GM23338 (cell line): ENCODE measurements at regions not wholly inside any gene's neighbourhood (a gene's known extent, or its start where the extent isn't known, plus 50 kb on each side); places are given as distances from the start of the nearest gene placed in this dataset.

Source experiments
- JUNB ChIP-seq: IDR thresholded peaks from one replicate; pipeline ENCODE4 v1.6.1; 2016; ENCODE audit warnings: antibody characterized with exemption; ENCODE audit not compliant: unreplicated experiment
- POLR2AphosphoS5 ChIP-seq: IDR thresholded peaks from 2 replicates; pipeline ENCODE4 v1.6.1; 2016; ENCODE audit warnings: antibody characterized with exemption, low read depth
- TF ChIP-seq, protein P1 (sequence below), 2 experiments: fragments of 200-600 bp in 1 of 2; sonication (generic) in 1 of 2; conservative IDR thresholded peaks; 2 replicates each; pipeline versions ENCODE4 v1.5.1 to v1.6.1; 2016 to 2017; ENCODE audit warnings: antibody characterized with exemption in 2 of 2, low read depth in 2 of 2, mild to moderate bottlenecking in 2 of 2, moderate library complexity in 1 of 2
- TF ChIP-seq, protein P2 (sequence below): fragments of 250-450 bp; sonication (Bioruptor Pico); IDR thresholded peaks from 2 replicates; pipeline ENCODE4 v1.5.0; 2020; ENCODE audit warnings: mild to moderate bottlenecking, moderate library complexity

DNA sequence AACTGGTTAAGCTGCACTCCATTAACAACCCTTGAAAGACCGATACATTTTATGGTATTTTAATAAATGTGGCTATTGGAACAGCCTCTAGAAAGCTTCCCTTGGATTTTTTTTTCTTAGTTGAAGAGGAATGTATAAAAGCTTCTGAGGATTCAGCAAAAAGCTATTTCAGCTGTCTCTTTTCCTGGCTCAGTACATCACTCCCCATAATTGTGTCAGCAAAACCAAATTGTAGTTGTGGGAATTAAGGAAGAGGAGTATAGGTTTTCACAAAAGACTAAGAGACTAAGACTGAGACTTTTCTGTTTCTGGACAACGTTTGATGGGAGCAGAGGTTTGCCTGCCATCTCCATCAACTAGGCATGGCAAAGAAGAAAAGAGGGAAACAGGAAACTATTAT is 106.5 kb downstream of the C12orf50 start:
- TF ChIP-seq POLR2AphosphoS5 (no peak), JUNB (no peak)
- TF ChIP-seq, protein P1, sequence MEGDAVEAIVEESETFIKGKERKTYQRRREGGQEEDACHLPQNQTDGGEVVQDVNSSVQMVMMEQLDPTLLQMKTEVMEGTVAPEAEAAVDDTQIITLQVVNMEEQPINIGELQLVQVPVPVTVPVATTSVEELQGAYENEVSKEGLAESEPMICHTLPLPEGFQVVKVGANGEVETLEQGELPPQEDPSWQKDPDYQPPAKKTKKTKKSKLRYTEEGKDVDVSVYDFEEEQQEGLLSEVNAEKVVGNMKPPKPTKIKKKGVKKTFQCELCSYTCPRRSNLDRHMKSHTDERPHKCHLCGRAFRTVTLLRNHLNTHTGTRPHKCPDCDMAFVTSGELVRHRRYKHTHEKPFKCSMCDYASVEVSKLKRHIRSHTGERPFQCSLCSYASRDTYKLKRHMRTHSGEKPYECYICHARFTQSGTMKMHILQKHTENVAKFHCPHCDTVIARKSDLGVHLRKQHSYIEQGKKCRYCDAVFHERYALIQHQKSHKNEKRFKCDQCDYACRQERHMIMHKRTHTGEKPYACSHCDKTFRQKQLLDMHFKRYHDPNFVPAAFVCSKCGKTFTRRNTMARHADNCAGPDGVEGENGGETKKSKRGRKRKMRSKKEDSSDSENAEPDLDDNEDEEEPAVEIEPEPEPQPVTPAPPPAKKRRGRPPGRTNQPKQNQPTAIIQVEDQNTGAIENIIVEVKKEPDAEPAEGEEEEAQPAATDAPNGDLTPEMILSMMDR (conservative IDR thresholded peaks at IDR 0.05; ENCODE audit: low read depth in 2 of 2), result no peak
- TF ChIP-seq, protein P2, sequence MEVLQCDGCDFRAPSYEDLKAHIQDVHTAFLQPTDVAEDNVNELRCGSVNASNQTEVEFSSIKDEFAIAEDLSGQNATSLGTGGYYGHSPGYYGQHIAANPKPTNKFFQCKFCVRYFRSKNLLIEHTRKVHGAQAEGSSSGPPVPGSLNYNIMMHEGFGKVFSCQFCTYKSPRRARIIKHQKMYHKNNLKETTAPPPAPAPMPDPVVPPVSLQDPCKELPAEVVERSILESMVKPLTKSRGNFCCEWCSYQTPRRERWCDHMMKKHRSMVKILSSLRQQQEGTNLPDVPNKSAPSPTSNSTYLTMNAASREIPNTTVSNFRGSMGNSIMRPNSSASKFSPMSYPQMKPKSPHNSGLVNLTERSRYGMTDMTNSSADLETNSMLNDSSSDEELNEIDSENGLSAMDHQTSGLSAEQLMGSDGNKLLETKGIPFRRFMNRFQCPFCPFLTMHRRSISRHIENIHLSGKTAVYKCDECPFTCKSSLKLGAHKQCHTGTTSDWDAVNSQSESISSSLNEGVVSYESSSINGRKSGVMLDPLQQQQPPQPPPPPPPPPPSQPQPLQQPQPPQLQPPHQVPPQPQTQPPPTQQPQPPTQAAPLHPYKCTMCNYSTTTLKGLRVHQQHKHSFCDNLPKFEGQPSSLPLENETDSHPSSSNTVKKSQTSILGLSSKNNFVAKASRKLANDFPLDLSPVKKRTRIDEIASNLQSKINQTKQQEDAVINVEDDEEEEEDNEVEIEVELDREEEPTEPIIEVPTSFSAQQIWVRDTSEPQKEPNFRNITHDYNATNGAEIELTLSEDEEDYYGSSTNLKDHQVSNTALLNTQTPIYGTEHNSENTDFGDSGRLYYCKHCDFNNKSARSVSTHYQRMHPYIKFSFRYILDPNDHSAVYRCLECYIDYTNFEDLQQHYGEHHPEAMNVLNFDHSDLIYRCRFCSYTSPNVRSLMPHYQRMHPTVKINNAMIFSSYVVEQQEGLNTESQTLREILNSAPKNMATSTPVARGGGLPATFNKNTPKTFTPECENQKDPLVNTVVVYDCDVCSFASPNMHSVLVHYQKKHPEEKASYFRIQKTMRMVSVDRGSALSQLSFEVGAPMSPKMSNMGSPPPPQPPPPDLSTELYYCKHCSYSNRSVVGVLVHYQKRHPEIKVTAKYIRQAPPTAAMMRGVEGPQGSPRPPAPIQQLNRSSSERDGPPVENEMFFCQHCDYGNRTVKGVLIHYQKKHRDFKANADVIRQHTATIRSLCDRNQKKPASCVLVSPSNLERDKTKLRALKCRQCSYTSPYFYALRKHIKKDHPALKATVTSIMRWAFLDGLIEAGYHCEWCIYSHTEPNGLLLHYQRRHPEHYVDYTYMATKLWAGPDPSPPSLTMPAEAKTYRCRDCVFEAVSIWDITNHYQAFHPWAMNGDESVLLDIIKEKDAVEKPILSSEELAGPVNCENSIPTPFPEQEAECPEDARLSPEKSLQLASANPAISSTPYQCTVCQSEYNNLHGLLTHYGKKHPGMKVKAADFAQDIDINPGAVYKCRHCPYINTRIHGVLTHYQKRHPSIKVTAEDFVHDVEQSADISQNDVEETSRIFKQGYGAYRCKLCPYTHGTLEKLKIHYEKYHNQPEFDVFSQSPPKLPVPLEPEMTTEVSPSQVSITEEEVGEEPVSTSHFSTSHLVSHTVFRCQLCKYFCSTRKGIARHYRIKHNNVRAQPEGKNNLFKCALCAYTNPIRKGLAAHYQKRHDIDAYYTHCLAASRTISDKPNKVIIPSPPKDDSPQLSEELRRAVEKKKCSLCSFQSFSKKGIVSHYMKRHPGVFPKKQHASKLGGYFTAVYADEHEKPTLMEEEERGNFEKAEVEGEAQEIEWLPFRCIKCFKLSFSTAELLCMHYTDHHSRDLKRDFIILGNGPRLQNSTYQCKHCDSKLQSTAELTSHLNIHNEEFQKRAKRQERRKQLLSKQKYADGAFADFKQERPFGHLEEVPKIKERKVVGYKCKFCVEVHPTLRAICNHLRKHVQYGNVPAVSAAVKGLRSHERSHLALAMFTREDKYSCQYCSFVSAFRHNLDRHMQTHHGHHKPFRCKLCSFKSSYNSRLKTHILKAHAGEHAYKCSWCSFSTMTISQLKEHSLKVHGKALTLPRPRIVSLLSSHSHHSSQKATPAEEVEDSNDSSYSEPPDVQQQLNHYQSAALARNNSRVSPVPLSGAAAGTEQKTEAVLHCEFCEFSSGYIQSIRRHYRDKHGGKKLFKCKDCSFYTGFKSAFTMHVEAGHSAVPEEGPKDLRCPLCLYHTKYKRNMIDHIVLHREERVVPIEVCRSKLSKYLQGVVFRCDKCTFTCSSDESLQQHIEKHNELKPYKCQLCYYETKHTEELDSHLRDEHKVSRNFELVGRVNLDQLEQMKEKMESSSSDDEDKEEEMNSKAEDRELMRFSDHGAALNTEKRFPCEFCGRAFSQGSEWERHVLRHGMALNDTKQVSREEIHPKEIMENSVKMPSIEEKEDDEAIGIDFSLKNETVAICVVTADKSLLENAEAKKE (CRISPR knock-in tag), result no peak
